HCT116 (cell line): ENCODE measurements at regions not wholly inside any gene's neighbourhood (a gene's known extent, or its start where the extent isn't known, plus 50 kb on each side); places are given as distances from the start of the nearest gene placed in this dataset.
A peak's percentile ranks its signal among the peaks of the same experiment; 100 is the strongest.

Source experiments
- ATAC-seq: fragments of 200-7000 bp; cut with Tn5 transposase; 2 replicates; pipeline ENCODE4 v1.9.1; 2020; ENCODE audit warnings: mild to moderate bottlenecking, moderate library complexity
- BruUV-seq: library from RNA; stranded (reverse); fragments of 400-500 nt; replicated peaks from 2 replicates; lab custom pipeline; 2021; lab: Mats Ljungman, UMichigan
- CTCF ChIA-PET: fragments of 300-600 bp; sonication (Branson Sonifier 250); formaldehyde crosslinking; loops from one replicate; lab custom pipeline; 2021; ENCODE audit warnings: antibody characterized with exemption; lab: Charles Lee
- POLR2A ChIA-PET: fragments of 300-600, 350-600 bp; sonication (Branson Sonifier 250); formaldehyde crosslinking; loops from one replicate; lab custom pipeline; 2021; ENCODE audit warnings: antibody characterized with exemption; lab: Charles Lee
- RAD21 ChIA-PET, 2 experiments: fragments of 300-600 bp; sonication (Branson Sonifier 250); formaldehyde crosslinking; loops; one replicate each; lab custom pipeline; 2023; ENCODE audit warnings: low total read pairs in 2 of 2; ENCODE audit not compliant: uncharacterized antibody in 2 of 2, unreplicated experiment in 2 of 2, low non-redundant PET in 1 of 2; lab: Charles Lee
- DNase-seq: peaks from one replicate; pipeline ENCODE4 v3.0.0-alpha.2; 2010; ENCODE audit warnings: low read depth, low spot score
- H2AFZ ChIP-seq: fragments of 200-600 bp; shearing (Covaris generic), sonication (generic); 2 replicates; pipeline ENCODE4 v1.6.1; 2017; ENCODE audit warnings: low read depth, mixed run types, mixed read lengths, antibody characterized with exemption, low read length; ENCODE audit not compliant: poor library complexity, severe bottlenecking
- H3K27ac ChIP-seq: 2 replicates; pipeline ENCODE4 v1.5.1; 2012; ENCODE audit warnings: low read depth, low read length
- H3K27me3 ChIP-seq: fragments of 200-600 bp; sonication (generic); 2 replicates; pipeline ENCODE4 v1.6.1; 2016; ENCODE audit warnings: mixed run types, low read length, mixed read lengths; ENCODE audit not compliant: insufficient read depth
- H3K36me3 ChIP-seq, 2 experiments: fragments of 200-500 bp in 1 of 2; fragments of 200-600 bp in 1 of 2; sonication (Bioruptor generic) in 1 of 2; sonication (generic) in 1 of 2; 2 replicates each; pipeline versions ENCODE4 v1.5.1 to v1.6.1; 2014 to 2016; ENCODE audit warnings: low read length in 2 of 2, inconsistent platforms in 1 of 2, mixed read lengths in 1 of 2, mixed run types in 1 of 2; ENCODE audit not compliant: insufficient read depth in 2 of 2, control insufficient read depth in 1 of 2
- H3K4me1 ChIP-seq, 2 experiments: fragments of 200-600 bp in 1 of 2; sonication (generic) in 1 of 2; 2 replicates each; pipeline versions ENCODE4 v1.5.1 to v1.6.1; 2012 to 2017; ENCODE audit warnings: low read length in 2 of 2, inconsistent platforms in 1 of 2, mild to moderate bottlenecking in 1 of 2, mixed read lengths in 1 of 2, mixed run types in 1 of 2, moderate library complexity in 1 of 2; ENCODE audit not compliant: insufficient read depth in 2 of 2, control insufficient read depth in 1 of 2
- H3K4me2 ChIP-seq: fragments of 200-600 bp; sonication (generic); 2 replicates; pipeline ENCODE4 v1.6.1; 2017; ENCODE audit warnings: mixed run types, low read length, mixed read lengths
- H3K4me3 ChIP-seq, 2 experiments: fragments of 200-600 bp in 1 of 2; sonication (generic) in 1 of 2; replicated peaks in 1 of 2; 2 replicates each; pipeline ENCODE4 v1.5.1; 2011 to 2016; ENCODE audit warnings: low read length in 2 of 2, control low read depth in 1 of 2, low read depth in 1 of 2, mild to moderate bottlenecking in 1 of 2, mixed read lengths in 1 of 2, mixed run types in 1 of 2
- H3K79me2 ChIP-seq: fragments of 200-600 bp; sonication (generic); 2 replicates; pipeline ENCODE4 v1.6.1; 2017; ENCODE audit warnings: mild to moderate bottlenecking, mixed run types, low read length, moderate library complexity, mixed read lengths; ENCODE audit not compliant: insufficient read depth
- H3K9ac ChIP-seq: fragments of 200-600 bp; sonication (generic); 2 replicates; pipeline ENCODE4 v1.6.1; 2016; ENCODE audit warnings: low read length, mixed read lengths
- H3K9me2 ChIP-seq: fragments of 200-600 bp; sonication (generic), shearing (Covaris generic); 2 replicates; pipeline ENCODE4 v1.6.1; 2017; ENCODE audit warnings: mixed run types, mild to moderate bottlenecking, moderate library complexity; ENCODE audit not compliant: insufficient read depth
- H3K9me3 ChIP-seq, 2 experiments: fragments of 200-500 bp in 1 of 2; fragments of 200-600 bp in 1 of 2; sonication (Bioruptor generic) in 1 of 2; sonication (generic) in 1 of 2; 2 replicates each; pipeline ENCODE4 v1.6.1; 2014 to 2017; ENCODE audit warnings: low read length in 2 of 2, mixed read lengths in 2 of 2, inconsistent platforms in 1 of 2, low read depth in 1 of 2, mild to moderate bottlenecking in 1 of 2, mixed run types in 1 of 2, moderate library complexity in 1 of 2; ENCODE audit not compliant: control insufficient read depth in 1 of 2, insufficient read depth in 1 of 2
- H4K20me1 ChIP-seq: fragments of 200-600 bp; sonication (generic), shearing (Covaris generic); 2 replicates; pipeline ENCODE4 v1.6.1; 2017; ENCODE audit warnings: mixed run types, mild to moderate bottlenecking, moderate library complexity; ENCODE audit not compliant: insufficient read depth
- CBX3 ChIP-seq: IDR thresholded peaks from 2 replicates; pipeline ENCODE4 v1.6.1; 2012; ENCODE audit warnings: low read depth
- CTCF ChIP-seq, 3 experiments: fragments of 200-600 bp in 1 of 3; sonication (generic) in 1 of 3; IDR thresholded peaks in 2 of 3; conservative IDR thresholded peaks in 1 of 3; 2 replicates each; pipeline ENCODE4 v1.5.1; 2012 to 2017; ENCODE audit warnings: low read depth in 2 of 3, low read length in 2 of 3, antibody characterized with exemption in 1 of 3, borderline replicate concordance in 1 of 3, control low read depth in 1 of 3, mild to moderate bottlenecking in 1 of 3, mixed read lengths in 1 of 3, mixed run types in 1 of 3, moderate library complexity in 1 of 3; ENCODE audit not compliant: insufficient read depth in 1 of 3
- EZH2 ChIP-seq: fragments of 200-600 bp; sonication (generic); IDR thresholded peaks from 2 replicates; pipeline ENCODE4 v1.6.1; 2017; ENCODE audit warnings: antibody characterized with exemption, mixed run types
- MAX ChIP-seq: IDR thresholded peaks from 2 replicates; pipeline ENCODE4 v1.6.1; 2012
- REST ChIP-seq: IDR thresholded peaks from 2 replicates; pipeline ENCODE4 v1.6.1; 2012; ENCODE audit warnings: low read depth
- SIN3A ChIP-seq: IDR thresholded peaks from 2 replicates; pipeline ENCODE4 v1.6.1; 2012; ENCODE audit warnings: low read depth
- SRF ChIP-seq: IDR thresholded peaks from 2 replicates; pipeline ENCODE4 v1.6.1; 2012; ENCODE audit warnings: low read depth
- TCF7L2 ChIP-seq: IDR thresholded peaks from 2 replicates; pipeline ENCODE4 v1.7.0; 2011; ENCODE audit warnings: borderline replicate concordance, inconsistent platforms; ENCODE audit not compliant: insufficient read depth, insufficient read length; ENCODE audit errors: extremely low read depth
- intact Hi-C: fragments of 100-400 bp; cut with micrococcal nuclease; formaldehyde crosslinking; loops from 2 replicates; pipeline ENCODE4 v1.10.0; 2022

GRCh38 chr4:128615197-128615596 is 194.3 kb upstream of the JADE1 start:
- CTCF ChIA-PET: no interaction called here
- TF ChIP-seq CBX3 (no peak), SIN3A (no peak), MAX (no peak), TCF7L2 (no peak), REST (no peak), SRF (no peak), EZH2 (no peak)

GRCh38 chr4:128608006-128608405 is 201.5 kb upstream of the JADE1 start:
- Histone ChIP-seq H3K27me3 (no peaks in the 10 kb centered on the region), H3K27ac (no peak overlapping the region), H3K9me3 (no peaks in the 10 kb centered on the region), H2AFZ (no peak overlapping the region), H3K9ac (no peak overlapping the region), H3K4me1 (no peaks in the 10 kb centered on the region), H3K79me2 (no peaks in the 10 kb centered on the region), H3K9me2 (no peaks in the 10 kb centered on the region), H4K20me1 (no peaks in the 10 kb centered on the region), H3K4me2 (no peak overlapping the region), H3K36me3 (no peaks in the 10 kb centered on the region), H3K4me3 (no peak overlapping the region)
- POLR2A ChIA-PET: no interaction called here
- RAD21 ChIA-PET: no interaction called here
- DNase-seq (no peak), ATAC-seq (no peak)
- TF ChIP-seq CTCF (IDR thresholded peaks at IDR 0.05 in 2 of 3, conservative IDR thresholded peaks at IDR 0.05 in 1 of 3; ENCODE audit: borderline replicate concordance in 1 of 3, insufficient read depth in 1 of 3, low read depth in 2 of 3, low read length in 2 of 3) (0 out of 6 replicates have a peak, but pooled peaks of 1 of the 3 experiments have one; percentile 11), TCF7L2 (no peak)
- intact Hi-C loops: no loop called here
- BruUV-seq: no TSS peak
- CTCF ChIA-PET: no interaction called here

More at GRCh38 chr4:128615197-128615596, 194.3 kb upstream of the JADE1 start:
- ChIA-PET POLR2A (no interaction called here), RAD21 (no interaction called here)
- H2AFZ ChIP-seq: no peak overlapping the region
- no peaks in the 10 kb centered on the region for H4K20me1 ChIP-seq
- H3K4me2 ChIP-seq: no peak overlapping the region
- DNase-seq (no peak), ATAC-seq (no peak)
- H3K36me3 ChIP-seq: no peaks in the 10 kb centered on the region
- BruUV-seq: no TSS peak
- no peak overlapping the region for H3K27ac ChIP-seq
- no peaks in the 10 kb centered on the region for H3K79me2 ChIP-seq
- H3K9me2 ChIP-seq: no peaks in the 10 kb centered on the region
- H3K9me3 ChIP-seq: no peaks in the 10 kb centered on the region
- intact Hi-C loops: no loop called here
- no peak overlapping the region for H3K9ac ChIP-seq
- no peak overlapping the region for H3K4me3 ChIP-seq
- no peaks in the 10 kb centered on the region for H3K27me3 ChIP-seq
- no peaks in the 10 kb centered on the region for H3K4me1 ChIP-seq
